T-cell (primary cell): ENCODE measurements at regions not wholly inside any gene's neighbourhood (a gene's known extent, or its start where the extent isn't known, plus 50 kb on each side); places are given as distances from the start of the nearest gene placed in this dataset.
"Not testable (repeated sequence)": the region's sequence is repeated elsewhere in the genome, so short reads cannot be mapped to it uniquely, and the experiment has no call there.

Source experiments
- ATAC-seq, 4 experiments: fragments of 200-7000 bp in 3 of 4; fragments of 150-1000 bp in 1 of 4; cut with Tn5 transposase; replicated peaks in 1 of 4; 1 replicate in 3 of 4; 2 replicates in 1 of 4; pipeline ENCODE4 v1.10.0; 2021; ENCODE audit warnings: moderate library complexity in 3 of 4, mild to moderate bottlenecking in 2 of 4, moderate number of reproducible peaks in 1 of 4
- CTCF ChIA-PET, 2 donors: fragments of 300-600 bp; sonication (Branson Sonifier 250); formaldehyde crosslinking; loops; one replicate each; lab custom pipeline; 2022; ENCODE audit warnings: antibody characterized with exemption in 2 of 2; lab: Charles Lee
- POLR2A ChIA-PET, 2 donors: fragments of 300-600 bp; sonication (Branson Sonifier 250); formaldehyde crosslinking; loops; one replicate each; lab custom pipeline; 2022; ENCODE audit warnings: antibody characterized with exemption in 2 of 2; lab: Charles Lee
- DNase-seq, 35 experiments: peaks; one replicate each; pipeline versions ENCODE4 v3.0.0 to v3.0.0-alpha.2; 2013 to 2023
- H3K27ac ChIP-seq: one replicate; pipeline ENCODE4 v1.5.1; 2013; ENCODE audit warnings: low read length
- H3K27me3 ChIP-seq, 2 experiments: replicated peaks in 1 of 2; 1 replicate in 1 of 2; 2 replicates in 1 of 2; pipeline versions ENCODE4 v1.6.1 to v1.7.0; 2013; ENCODE audit warnings: low read length in 1 of 2, mixed read lengths in 1 of 2; ENCODE audit not compliant: control insufficient read depth in 2 of 2, insufficient read depth in 2 of 2; ENCODE audit errors: extremely low read depth in 1 of 2
- H3K36me3 ChIP-seq, 2 donors: 1 replicate in 1 of 2; 2 replicates in 1 of 2; pipeline versions ENCODE4 v1.6.1 to v1.7.0; 2013; ENCODE audit warnings: low read length in 1 of 2; ENCODE audit not compliant: control insufficient read depth in 2 of 2, insufficient read depth in 1 of 2; ENCODE audit errors: extremely low read depth in 1 of 2
- H3K4me1 ChIP-seq, 2 experiments: 1 replicate in 1 of 2; 2 replicates in 1 of 2; pipeline versions ENCODE4 v1.6.1 to v1.7.0; 2013; ENCODE audit warnings: low read length in 2 of 2, mixed read lengths in 1 of 2; ENCODE audit not compliant: insufficient read depth in 2 of 2, control insufficient read depth in 1 of 2; ENCODE audit errors: extremely low read depth in 1 of 2
- H3K4me3 ChIP-seq, 2 donors: 1 replicate in 1 of 2; 2 replicates in 1 of 2; pipeline versions ENCODE4 v1.5.1 to v1.7.0; 2013; ENCODE audit warnings: mild to moderate bottlenecking in 2 of 2, low read length in 1 of 2, moderate library complexity in 1 of 2; ENCODE audit not compliant: control insufficient read depth in 1 of 2; ENCODE audit errors: extremely low read depth in 1 of 2
- H3K9me3 ChIP-seq: 2 replicates; pipeline ENCODE4 v1.7.0; 2013
- H3K27ac Mint-ChIP-seq, 2 donors: one replicate each; pipeline ENCODE4 v1.8.0; 2020 to 2021; ENCODE audit warnings: mild to moderate bottlenecking in 2 of 2, mixed read lengths in 2 of 2
- H3K27me3 Mint-ChIP-seq, 2 donors: one replicate each; pipeline ENCODE4 v1.8.0; 2021 to 2022; ENCODE audit warnings: mixed read lengths in 2 of 2
- H3K36me3 Mint-ChIP-seq: one replicate; pipeline ENCODE4 v1.8.0; 2021; ENCODE audit warnings: mixed read lengths
- H3K4me1 Mint-ChIP-seq, 3 donors: one replicate each; pipeline ENCODE4 v1.8.0; 2020 to 2022; ENCODE audit warnings: mixed read lengths in 3 of 3, mild to moderate bottlenecking in 1 of 3
- H3K4me3 Mint-ChIP-seq, 3 donors: one replicate each; pipeline ENCODE4 v1.8.0; 2020 to 2022; ENCODE audit warnings: mild to moderate bottlenecking in 3 of 3, mixed read lengths in 3 of 3, moderate library complexity in 3 of 3
- H3K9me3 Mint-ChIP-seq, 3 donors: one replicate each; pipeline ENCODE4 v1.8.0; 2020 to 2022; ENCODE audit warnings: mixed read lengths in 3 of 3
- WGBS: methylation state at CpG from one replicate; pipeline ENCODE4 v1.1.5; 2013; ENCODE audit warnings: missing lambda C conversion rate; ENCODE audit not compliant: insufficient coverage; 5-methylcytosine and 5-hydroxymethylcytosine counted together

GRCh38 chr3:78257951-78258530 is 1218.1 kb downstream of the ROBO2 start:
- peaks cover 9 to 30% (median 12%) of the 10 kb centered on the region in 3 donors for H3K9me3 Mint-ChIP-seq
- H3K9me3 ChIP-seq: no peaks in the 10 kb centered on the region
- no peak overlapping the region for H3K27ac Mint-ChIP-seq
- no peak overlapping the region for H3K4me3 Mint-ChIP-seq
- H3K27ac ChIP-seq: no peak overlapping the region
- CTCF ChIA-PET: no interaction called here
- POLR2A ChIA-PET: no interaction called here
- no peaks in the 10 kb centered on the region for H3K36me3 Mint-ChIP-seq
- H3K27me3 ChIP-seq: no peaks in the 10 kb centered on the region
- H3K4me1 ChIP-seq: no peaks in the 10 kb centered on the region
- H3K36me3 ChIP-seq: no peaks in the 10 kb centered on the region
- ATAC-seq: no peak
- no peaks in the 10 kb centered on the region for H3K4me1 Mint-ChIP-seq
- DNase-seq: no peak
- no peak overlapping the region for H3K4me3 ChIP-seq
- 80% methylated on average over 2 of the region's 3 CpGs for WGBS
- no peaks in the 10 kb centered on the region for H3K27me3 Mint-ChIP-seq

GRCh38 chr3:78258798-78259197 is 1218.9 kb downstream of the ROBO2 start:
- CTCF ChIA-PET: no interaction called here
- Histone ChIP-seq H3K9me3 (no peaks in the 10 kb centered on the region), H3K27ac (no peak overlapping the region), H3K36me3 (no peaks in the 10 kb centered on the region), H3K27me3 (no peaks in the 10 kb centered on the region), H3K4me1 (no peaks in the 10 kb centered on the region), H3K4me3 (no peak overlapping the region)
- H3K4me1 Mint-ChIP-seq: no peaks in the 10 kb centered on the region
- peaks cover 9 to 30% (median 13%) of the 10 kb centered on the region in 3 donors for H3K9me3 Mint-ChIP-seq
- H3K27me3 Mint-ChIP-seq: no peaks in the 10 kb centered on the region
- ATAC-seq: no peak
- no peak overlapping the region for H3K4me3 Mint-ChIP-seq
- H3K36me3 Mint-ChIP-seq: no peaks in the 10 kb centered on the region
- DNase-seq: no peak
- H3K27ac Mint-ChIP-seq: no peak overlapping the region
- POLR2A ChIA-PET: no interaction called here

- POLR2A ChIA-PET: no interaction called here
- H3K36me3 ChIP-seq: no peaks in the 10 kb centered on the region
- CTCF ChIA-PET: no interaction called here
- H3K27me3 ChIP-seq: no peaks in the 10 kb centered on the region
- DNase-seq: no peak
- no CpG with 5 or more reads among the region's 1 CpG for WGBS
- H3K9me3 ChIP-seq: no peaks in the 10 kb centered on the region
- H3K27ac ChIP-seq: no peak overlapping the region
- no peak overlapping the region for H3K4me3 ChIP-seq
- H3K9me3 Mint-ChIP-seq: peaks cover 17 to 41% (median 20%) of the 10 kb centered on the region in 3 donors
- H3K27ac Mint-ChIP-seq: no peak overlapping the region
- no peaks in the 10 kb centered on the region for H3K27me3 Mint-ChIP-seq
- ATAC-seq: no peak
- no peaks in the 10 kb centered on the region for H3K4me1 ChIP-seq
- no peaks in the 10 kb centered on the region for H3K36me3 Mint-ChIP-seq
- no peaks in the 10 kb centered on the region for H3K4me1 Mint-ChIP-seq
- H3K4me3 Mint-ChIP-seq: no peak overlapping the region
These were observed 1220.5 kb downstream of the ROBO2 start for GRCh38 chr3:78260388-78260787.

GRCh38 chr3:78266550-78266949 is 1226.7 kb downstream of the ROBO2 start:
- H3K27me3 Mint-ChIP-seq, H3K27me3 ChIP-seq, H3K4me1 ChIP-seq, H3K36me3 ChIP-seq, H3K9me3 ChIP-seq, H3K4me3 Mint-ChIP-seq, H3K27ac Mint-ChIP-seq, H3K4me1 Mint-ChIP-seq, H3K4me3 ChIP-seq, H3K36me3 Mint-ChIP-seq, ATAC-seq, H3K27ac ChIP-seq, POLR2A ChIA-PET, DNase-seq: not testable (repeated sequence)
- WGBS: no CpG with 5 or more reads among the region's 3 CpGs
- CTCF ChIA-PET: interaction anchor here in 1 of 2 donors (0.6 kb wide), 1 partner anchor 46 kb away, joined by 3 read pairs; no protein-coding TSS in a partner anchor
- peaks cover 13 to 42% (median 32%) of the 10 kb centered on the region in 3 donors for H3K9me3 Mint-ChIP-seq

GRCh38 chr3:78267235-78267634 is 1227.3 kb downstream of the ROBO2 start:
- Histone ChIP-seq H3K9me3 (no peaks in the 10 kb centered on the region), H3K4me1 (no peaks in the 10 kb centered on the region), H3K4me3 (no peak overlapping the region), H3K27ac (no peak overlapping the region), H3K36me3 (no peaks in the 10 kb centered on the region), H3K27me3 (no peaks in the 10 kb centered on the region)
- Mint-ChIP-seq H3K27ac (no peak overlapping the region), H3K4me3 (no peak overlapping the region), H3K9me3 (peaks cover 13 to 41% (median 32%) of the 10 kb centered on the region in 3 donors), H3K4me1 (no peaks in the 10 kb centered on the region), H3K36me3 (no peaks in the 10 kb centered on the region), H3K27me3 (no peaks in the 10 kb centered on the region)
- ATAC-seq (no peak), DNase-seq (no peak)
- ChIA-PET CTCF (no interaction called here), POLR2A (no interaction called here)

- Histone ChIP-seq H3K27me3 (no peaks in the 10 kb centered on the region), H3K4me1 (no peaks in the 10 kb centered on the region), H3K9me3 (no peaks in the 10 kb centered on the region), H3K36me3 (no peaks in the 10 kb centered on the region), H3K4me3 (no peak overlapping the region), H3K27ac (no peak overlapping the region)
- H3K4me1 Mint-ChIP-seq: no peaks in the 10 kb centered on the region
- H3K9me3 Mint-ChIP-seq: peaks cover 13 to 33% (median 29%) of the 10 kb centered on the region in 3 donors
- POLR2A ChIA-PET: no interaction called here
- no peaks in the 10 kb centered on the region for H3K27me3 Mint-ChIP-seq
- no peak for ATAC-seq
- CTCF ChIA-PET: no interaction called here
- H3K27ac Mint-ChIP-seq: no peak overlapping the region
- no peaks in the 10 kb centered on the region for H3K36me3 Mint-ChIP-seq
- DNase-seq: no peak
- WGBS: 57% methylated on average over 2 of the region's 2 CpGs
- H3K4me3 Mint-ChIP-seq: no peak overlapping the region
These were observed 1228.2 kb downstream of the ROBO2 start for GRCh38 chr3:78268087-78268486.
